ENCODE measurements at regions not wholly inside any gene's neighbourhood (a gene's known extent, or its start where the extent isn't known, plus 50 kb on each side); places are given as distances from the start of the nearest gene placed in this dataset.

DNA sequence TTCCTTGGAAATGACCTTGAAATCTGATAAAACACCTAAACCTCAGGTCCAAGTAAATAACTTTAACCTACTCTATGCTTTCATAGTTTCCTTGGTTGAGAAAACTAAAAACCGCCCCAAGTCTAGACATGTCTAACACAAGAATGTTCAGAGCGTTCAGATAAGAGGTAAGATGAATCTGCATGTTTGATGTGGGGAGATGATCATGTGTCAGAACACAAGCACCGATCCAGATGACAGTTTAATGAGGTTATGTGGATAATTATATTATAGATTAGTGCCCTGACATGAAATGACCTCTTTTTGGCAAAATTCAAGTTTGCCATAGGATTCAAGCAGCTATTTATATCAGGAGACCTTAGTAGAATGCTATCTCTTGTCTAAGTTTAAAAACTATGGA is 729.8 kb upstream of the SOX11 start:
- no peak overlapping the region for H3K4me3 ChIP-seq (ENCODE audit: low read depth, low read length)
- TF ChIP-seq, protein P1, sequence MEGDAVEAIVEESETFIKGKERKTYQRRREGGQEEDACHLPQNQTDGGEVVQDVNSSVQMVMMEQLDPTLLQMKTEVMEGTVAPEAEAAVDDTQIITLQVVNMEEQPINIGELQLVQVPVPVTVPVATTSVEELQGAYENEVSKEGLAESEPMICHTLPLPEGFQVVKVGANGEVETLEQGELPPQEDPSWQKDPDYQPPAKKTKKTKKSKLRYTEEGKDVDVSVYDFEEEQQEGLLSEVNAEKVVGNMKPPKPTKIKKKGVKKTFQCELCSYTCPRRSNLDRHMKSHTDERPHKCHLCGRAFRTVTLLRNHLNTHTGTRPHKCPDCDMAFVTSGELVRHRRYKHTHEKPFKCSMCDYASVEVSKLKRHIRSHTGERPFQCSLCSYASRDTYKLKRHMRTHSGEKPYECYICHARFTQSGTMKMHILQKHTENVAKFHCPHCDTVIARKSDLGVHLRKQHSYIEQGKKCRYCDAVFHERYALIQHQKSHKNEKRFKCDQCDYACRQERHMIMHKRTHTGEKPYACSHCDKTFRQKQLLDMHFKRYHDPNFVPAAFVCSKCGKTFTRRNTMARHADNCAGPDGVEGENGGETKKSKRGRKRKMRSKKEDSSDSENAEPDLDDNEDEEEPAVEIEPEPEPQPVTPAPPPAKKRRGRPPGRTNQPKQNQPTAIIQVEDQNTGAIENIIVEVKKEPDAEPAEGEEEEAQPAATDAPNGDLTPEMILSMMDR (IDR thresholded peaks at IDR 0.05; ENCODE audit: low read depth, low read length): no peak
- no peak for DNase-seq
- H3K9me3 ChIP-seq (ENCODE audit: severe bottlenecking): no peaks in the 10 kb centered on the region
- no peaks in the 10 kb centered on the region for H3K27me3 ChIP-seq (ENCODE audit: insufficient read depth, low read depth, severe bottlenecking)
- no peak overlapping the region for H3K27ac ChIP-seq
- H3K36me3 ChIP-seq: no peaks in the 10 kb centered on the region

DNA sequence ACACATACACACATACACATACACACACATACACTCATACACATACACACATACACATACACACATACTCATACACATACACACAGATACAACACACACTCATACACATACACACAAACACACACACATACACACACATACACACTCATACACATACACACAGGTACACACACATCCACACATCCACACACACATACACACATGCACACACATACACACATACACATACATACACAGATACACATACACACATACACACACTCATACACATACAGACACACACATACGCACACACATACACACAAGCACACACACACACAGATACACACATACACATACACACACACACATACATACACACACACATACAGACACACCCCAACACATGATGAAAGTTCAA is 729.1 kb upstream of the SOX11 start:
- Histone ChIP-seq H3K27ac (no peak overlapping the region), H3K9me3 (ENCODE audit: severe bottlenecking) (no peaks in the 10 kb centered on the region), H3K4me3 (ENCODE audit: low read depth, low read length) (no peak overlapping the region), H3K36me3 (no peaks in the 10 kb centered on the region), H3K27me3 (ENCODE audit: insufficient read depth, low read depth, severe bottlenecking) (no peaks in the 10 kb centered on the region)
- TF ChIP-seq, protein P1 (IDR thresholded peaks at IDR 0.05; ENCODE audit: low read depth, low read length): no peak
- DNase-seq: no peak

DNA sequence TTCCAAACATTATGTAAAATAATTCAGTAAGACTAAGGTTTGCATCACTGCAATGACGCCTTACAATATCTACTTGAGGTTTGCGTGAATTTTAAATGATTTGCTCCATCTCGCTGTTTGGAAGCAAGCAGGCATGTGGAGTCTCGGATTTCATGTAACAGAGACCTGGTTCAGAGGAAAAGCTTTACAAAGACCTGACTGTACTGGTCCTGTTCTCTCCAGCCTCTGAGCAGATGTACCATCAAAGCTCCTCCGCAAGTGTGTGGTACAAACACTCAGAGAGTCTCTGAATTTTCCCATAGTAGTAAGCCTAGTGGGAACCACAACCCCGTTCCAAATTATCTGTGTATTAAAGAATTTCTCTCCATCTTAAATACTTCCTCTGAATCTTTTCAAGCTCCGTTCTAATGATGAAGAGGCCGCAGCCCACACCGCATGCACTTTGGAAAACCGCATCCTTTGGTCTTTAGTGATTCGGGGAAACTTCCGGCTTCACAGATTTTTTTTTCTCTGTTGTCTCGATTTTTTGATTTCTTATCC is 728.1 kb upstream of the SOX11 start:
- Histone ChIP-seq H3K9me3 (ENCODE audit: severe bottlenecking) (no peaks in the 10 kb centered on the region), H3K36me3 (no peaks in the 10 kb centered on the region), H3K27ac (no peak overlapping the region), H3K27me3 (ENCODE audit: insufficient read depth, low read depth, severe bottlenecking) (no peaks in the 10 kb centered on the region), H3K4me3 (ENCODE audit: low read depth, low read length) (no peak overlapping the region)
- TF ChIP-seq, protein P1 (IDR thresholded peaks at IDR 0.05; ENCODE audit: low read depth, low read length): no peak
- no peak for DNase-seq

DNA sequence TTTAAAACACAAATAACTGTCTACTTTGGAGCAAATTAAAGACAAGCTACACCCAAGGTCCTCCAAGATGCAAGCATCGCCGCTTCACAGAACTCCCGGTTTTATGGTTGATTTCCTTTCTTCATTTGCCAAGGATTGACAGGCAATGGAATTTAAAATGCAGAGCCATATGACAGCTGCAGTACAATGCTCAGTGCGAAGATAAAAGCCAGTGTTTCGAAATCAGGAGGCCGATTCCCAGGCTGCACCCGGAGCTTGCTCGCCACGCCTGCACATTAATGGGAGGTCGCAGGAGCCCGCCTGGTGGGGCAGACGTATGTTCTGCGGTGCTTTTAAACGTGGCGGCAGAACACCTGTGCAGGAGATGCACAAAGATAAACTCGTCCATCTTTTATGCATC is 727.6 kb upstream of the SOX11 start:
- Histone ChIP-seq H3K4me3 (ENCODE audit: low read depth, low read length) (no peak overlapping the region), H3K27me3 (ENCODE audit: insufficient read depth, low read depth, severe bottlenecking) (no peaks in the 10 kb centered on the region), H3K36me3 (no peaks in the 10 kb centered on the region), H3K27ac (no peak overlapping the region), H3K9me3 (ENCODE audit: severe bottlenecking) (no peaks in the 10 kb centered on the region)
- TF ChIP-seq, protein P1 (IDR thresholded peaks at IDR 0.05; ENCODE audit: low read depth, low read length): no peak
- no peak for DNase-seq

DNA sequence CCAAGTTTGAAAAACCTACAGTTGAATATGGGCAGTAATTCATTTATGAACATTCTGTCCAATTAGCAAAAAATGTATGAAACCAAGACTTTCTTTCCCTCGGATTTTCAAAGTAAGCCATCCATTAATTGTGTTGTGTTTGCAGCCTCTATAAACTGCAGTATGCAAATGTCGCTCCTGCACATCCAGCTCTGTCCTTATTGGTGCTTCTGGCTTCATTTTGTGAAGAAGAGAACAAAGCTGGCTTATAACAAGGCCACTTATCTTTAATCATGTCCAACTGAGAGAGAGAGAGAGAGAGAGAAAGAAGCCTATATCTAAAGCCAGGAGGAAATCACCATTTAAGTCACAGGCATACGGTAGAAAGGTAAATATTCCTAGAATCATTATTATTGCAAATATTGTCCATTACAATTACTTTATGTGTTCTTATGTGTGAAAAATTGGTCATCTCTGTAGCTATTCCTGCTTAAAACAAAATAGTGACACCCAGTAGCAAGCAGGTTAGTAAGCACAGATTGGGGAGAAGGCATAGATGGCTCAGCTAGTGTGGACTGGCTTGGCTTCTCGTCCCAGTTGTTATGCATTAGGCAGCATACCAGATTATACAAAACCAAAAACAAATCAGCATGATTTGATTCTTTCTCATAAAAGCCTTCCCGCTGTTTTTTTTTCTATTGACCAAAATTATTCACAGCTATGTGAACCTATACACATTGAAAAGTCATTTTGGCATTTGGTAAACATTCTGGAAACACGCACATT is 726.4 kb upstream of the SOX11 start:
- TF ChIP-seq, protein P1 (IDR thresholded peaks at IDR 0.05; ENCODE audit: low read depth, low read length): no peak
- Histone ChIP-seq H3K36me3 (no peaks in the 10 kb centered on the region), H3K27ac (no peak overlapping the region), H3K4me3 (ENCODE audit: low read depth, low read length) (no peak overlapping the region), H3K9me3 (ENCODE audit: severe bottlenecking) (no peaks in the 10 kb centered on the region), H3K27me3 (ENCODE audit: insufficient read depth, low read depth, severe bottlenecking) (no peaks in the 10 kb centered on the region)
- DNase-seq: no peak

DNA sequence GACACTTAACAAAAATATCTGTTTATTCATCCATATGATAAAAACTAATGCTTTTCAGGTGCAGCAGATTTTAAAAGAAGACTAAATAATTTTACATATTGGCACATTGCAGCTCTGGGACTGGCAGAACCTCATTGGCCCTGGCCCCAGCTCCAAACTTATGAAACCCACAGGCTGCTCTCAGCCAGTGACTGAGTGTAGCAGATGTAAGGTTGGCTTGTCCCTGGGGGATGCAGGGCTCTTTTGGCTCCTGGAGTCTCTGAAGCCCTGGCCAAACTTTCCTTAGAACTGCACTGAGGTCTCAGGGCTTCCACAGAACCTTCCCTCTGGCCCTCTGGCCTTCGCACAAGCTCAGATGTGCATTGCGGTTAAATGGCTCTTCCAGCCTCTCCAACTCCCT is 725.0 kb upstream of the SOX11 start:
- no peaks in the 10 kb centered on the region for H3K9me3 ChIP-seq (ENCODE audit: severe bottlenecking)
- H3K27me3 ChIP-seq (ENCODE audit: insufficient read depth, low read depth, severe bottlenecking): no peaks in the 10 kb centered on the region
- DNase-seq: no peak
- H3K4me3 ChIP-seq (ENCODE audit: low read depth, low read length): no peak overlapping the region
- H3K36me3 ChIP-seq: no peaks in the 10 kb centered on the region
- TF ChIP-seq, protein P1 (IDR thresholded peaks at IDR 0.05; ENCODE audit: low read depth, low read length): no peak
- no peak overlapping the region for H3K27ac ChIP-seq

Data from WERI-Rb-1 (cell line).